HEK293 (cell line): ENCODE measurements at regions not wholly inside any gene's neighbourhood (a gene's known extent, or its start where the extent isn't known, plus 50 kb on each side); places are given as distances from the start of the nearest gene placed in this dataset.

Experiments
- CTCF ChIA-PET: fragments of 350-600 bp; formaldehyde crosslinking; extraction: SDS; loops from one replicate; lab custom pipeline; 2021; ENCODE audit warnings: antibody characterized with exemption; lab: Yijun Ruan, JAX
- POLR2A ChIA-PET: fragments of 300-600 bp; formaldehyde crosslinking; extraction: SDS; loops from one replicate; lab custom pipeline; 2020; ENCODE audit warnings: antibody characterized with exemption, inconsistent platforms; lab: Yijun Ruan, JAX
- H3K27ac ChIP-seq: fragments of 200-500 bp; sonication (Bioruptor generic); 2 replicates; pipeline ENCODE4 v1.5.1; 2014; ENCODE audit warnings: low read depth, low read length, control low read depth, inconsistent platforms; ENCODE audit errors: extremely low read depth
- H3K36me3 ChIP-seq, 2 experiments: fragments of 200-500 bp in 1 of 2; sonication (Bioruptor generic) in 1 of 2; 1 replicate in 1 of 2; 2 replicates in 1 of 2; pipeline ENCODE4 v1.5.1; 2014 to 2017; ENCODE audit warnings: inconsistent platforms in 2 of 2, low read length in 2 of 2; ENCODE audit not compliant: control insufficient read depth in 2 of 2, insufficient read depth in 1 of 2
- H3K4me1 ChIP-seq: fragments of 200-500 bp; sonication (Bioruptor generic); 2 replicates; pipeline ENCODE4 v1.5.1; 2014; ENCODE audit warnings: mild to moderate bottlenecking, low read length, inconsistent platforms; ENCODE audit not compliant: control insufficient read depth, insufficient read depth
- H3K4me3 ChIP-seq: 2 replicates; pipeline ENCODE4 v1.5.1; 2011; ENCODE audit warnings: low read depth, mild to moderate bottlenecking, control low read depth, low read length, moderate library complexity
- H3K9me3 ChIP-seq: fragments of 200-500 bp; sonication (Bioruptor generic); 2 replicates; pipeline ENCODE4 v1.5.1; 2014; ENCODE audit warnings: low read depth, low read length, inconsistent platforms; ENCODE audit not compliant: control insufficient read depth, insufficient read depth
- EGR2 ChIP-seq: fragments of 450-650 bp; formaldehyde crosslinking; IDR thresholded peaks from 2 replicates; pipeline ENCODE4 v1.5.1; 2016; ENCODE audit warnings: low read depth, missing biosample characterization, missing genetic modification characterization
- GLI2 ChIP-seq: fragments of 450-650 bp; formaldehyde crosslinking; IDR thresholded peaks from 2 replicates; pipeline ENCODE4; 2017; ENCODE audit warnings: missing biosample characterization, missing genetic modification characterization, low read depth, borderline replicate concordance
- KLF17 ChIP-seq: fragments of 450-650 bp; formaldehyde crosslinking; IDR thresholded peaks from 2 replicates; pipeline ENCODE4 v1.5.1; 2016; ENCODE audit warnings: missing biosample characterization, missing genetic modification characterization
- MZF1 ChIP-seq: fragments of 450-650 bp; formaldehyde crosslinking; IDR thresholded peaks from 2 replicates; pipeline ENCODE4 v1.5.1; 2017; ENCODE audit warnings: missing biosample characterization, missing genetic modification characterization, borderline replicate concordance
- SP7 ChIP-seq: fragments of 450-650 bp; formaldehyde crosslinking; IDR thresholded peaks from 2 replicates; pipeline ENCODE4 v1.5.1; 2016; ENCODE audit warnings: missing biosample characterization, missing genetic modification characterization
- ZFHX2 ChIP-seq: fragments of 450-650 bp; formaldehyde crosslinking; conservative IDR thresholded peaks from 2 replicates; pipeline ENCODE4 v1.5.1; 2016; ENCODE audit warnings: missing biosample characterization, missing genetic modification characterization
- ZNF133 ChIP-seq: fragments of 450-650 bp; formaldehyde crosslinking; IDR thresholded peaks from 2 replicates; pipeline ENCODE4 v1.5.1; 2016; ENCODE audit warnings: missing biosample characterization, missing genetic modification characterization
- ZNF184 ChIP-seq: fragments of 450-650 bp; IDR thresholded peaks from 2 replicates; pipeline ENCODE4 v1.5.1; 2018; ENCODE audit warnings: missing biosample characterization, mild to moderate bottlenecking, missing genetic modification characterization
- ZNF202 ChIP-seq: fragments of 450-650 bp; formaldehyde crosslinking; IDR thresholded peaks from 2 replicates; pipeline ENCODE4 v1.5.1; 2016; ENCODE audit warnings: missing biosample characterization, missing genetic modification characterization, borderline replicate concordance
- ZNF211 ChIP-seq: fragments of 450-650 bp; formaldehyde crosslinking; IDR thresholded peaks from 2 replicates; pipeline ENCODE4 v1.5.1; 2016; ENCODE audit warnings: low read depth, missing biosample characterization, missing genetic modification characterization
- ZNF223 ChIP-seq: fragments of 450-650 bp; formaldehyde crosslinking; IDR thresholded peaks from 2 replicates; pipeline ENCODE4 v1.5.1; 2016; ENCODE audit warnings: missing biosample characterization, missing genetic modification characterization
- ZNF302 ChIP-seq: fragments of 450-650 bp; formaldehyde crosslinking; IDR thresholded peaks from 2 replicates; pipeline ENCODE4 v1.5.1; 2016; ENCODE audit warnings: missing biosample characterization, missing genetic modification characterization, low read depth
- ZNF416 ChIP-seq: fragments of 450-650 bp; formaldehyde crosslinking; IDR thresholded peaks from 2 replicates; pipeline ENCODE4 v1.5.1; 2016; ENCODE audit warnings: missing biosample characterization, missing genetic modification characterization
- ZNF518A ChIP-seq: fragments of 450-650 bp; formaldehyde crosslinking; conservative IDR thresholded peaks from 2 replicates; pipeline ENCODE4 v1.5.1; 2016; ENCODE audit warnings: low read depth, missing biosample characterization, missing genetic modification characterization
- ZNF596 ChIP-seq: fragments of 450-650 bp; IDR thresholded peaks from 2 replicates; pipeline ENCODE4 v1.5.0; 2018; ENCODE audit warnings: missing biosample characterization, mild to moderate bottlenecking, missing genetic modification characterization, moderate library complexity
- ZNF600 ChIP-seq: fragments of 450-650 bp; formaldehyde crosslinking; IDR thresholded peaks from 2 replicates; pipeline ENCODE4 v1.5.1; 2016; ENCODE audit warnings: missing biosample characterization, missing genetic modification characterization
- ZNF654 ChIP-seq: fragments of 450-650 bp; formaldehyde crosslinking; IDR thresholded peaks from 2 replicates; pipeline ENCODE4 v1.5.1; 2016; ENCODE audit warnings: low read depth, missing biosample characterization, missing genetic modification characterization
- ZNF677 ChIP-seq: fragments of 450-650 bp; IDR thresholded peaks from 2 replicates; pipeline ENCODE4 v1.5.0; 2018; ENCODE audit warnings: missing biosample characterization, mild to moderate bottlenecking, missing genetic modification characterization, moderate library complexity
- ZNF701 ChIP-seq: fragments of 450-650 bp; formaldehyde crosslinking; IDR thresholded peaks from 2 replicates; pipeline ENCODE4 v1.5.1; 2016; ENCODE audit warnings: missing biosample characterization, missing genetic modification characterization
- ZNF707 ChIP-seq: fragments of 450-650 bp; formaldehyde crosslinking; IDR thresholded peaks from 2 replicates; pipeline ENCODE4 v1.5.1; 2016; ENCODE audit warnings: missing biosample characterization, missing genetic modification characterization
- ZNF747 ChIP-seq: fragments of 450-650 bp; formaldehyde crosslinking; IDR thresholded peaks from 2 replicates; pipeline ENCODE4 v1.5.1; 2016; ENCODE audit warnings: missing biosample characterization, missing genetic modification characterization
- ZNF76 ChIP-seq: fragments of 450-650 bp; formaldehyde crosslinking; IDR thresholded peaks from 2 replicates; pipeline ENCODE4; 2016; ENCODE audit warnings: low read depth, missing biosample characterization, missing genetic modification characterization, borderline replicate concordance
- ZNF777 ChIP-seq: fragments of 450-650 bp; formaldehyde crosslinking; IDR thresholded peaks from 2 replicates; pipeline ENCODE4 v1.5.1; 2017; ENCODE audit warnings: missing biosample characterization, missing genetic modification characterization, borderline replicate concordance
- ZNF785 ChIP-seq: fragments of 450-650 bp; formaldehyde crosslinking; IDR thresholded peaks from 2 replicates; pipeline ENCODE4 v1.5.1; 2016; ENCODE audit warnings: missing biosample characterization, missing genetic modification characterization
- ZNF792 ChIP-seq: fragments of 450-650 bp; formaldehyde crosslinking; IDR thresholded peaks from 2 replicates; pipeline ENCODE4 v1.5.1; 2016; ENCODE audit warnings: missing biosample characterization, missing genetic modification characterization
- ZNF830 ChIP-seq: fragments of 450-650 bp; IDR thresholded peaks from 2 replicates; pipeline ENCODE4 v1.5.0; 2018; ENCODE audit warnings: missing biosample characterization, missing genetic modification characterization, low read depth, mild to moderate bottlenecking, moderate library complexity

- no peaks in the 10 kb centered on the region for H3K4me1 ChIP-seq
- CTCF ChIA-PET: interaction anchor here (1.3 kb wide), 1 partner anchor 551 kb away, joined by 3 read pairs; no protein-coding TSS in a partner anchor
- TF ChIP-seq KLF17: no peak
- TF ChIP-seq ZNF184 (tag by site-specific recombination): no peak
- no peak for TF ChIP-seq ZNF830 (tag by site-specific recombination)
- TF ChIP-seq ZFHX2: no peak
- TF ChIP-seq EGR2 (tag by site-specific recombination): no peak
- no peak for TF ChIP-seq ZNF596 (tag by site-specific recombination)
- TF ChIP-seq ZNF518A (tag by site-specific recombination): no peak
- no peak for TF ChIP-seq MZF1 (tag by site-specific recombination)
- no peak for TF ChIP-seq ZNF707 (tag by site-specific recombination)
- TF ChIP-seq ZNF416 (tag by site-specific recombination): no peak
- TF ChIP-seq ZNF302 (tag by site-specific recombination): no peak
- TF ChIP-seq, all 188 proteins: peak for 0
- Histone ChIP-seq H3K9me3 (no peaks in the 10 kb centered on the region), H3K4me3 (no peak overlapping the region), H3K27ac (no peak overlapping the region), H3K36me3 (no peaks in the 10 kb centered on the region)
- POLR2A ChIA-PET: no interaction called here
These were observed 284.3 kb upstream of the SULF2 start for GRCh38 chr20:48069596-48069995.

GRCh38 chr20:48066851-48067250 lies 281.6 kb upstream of the SULF2 start:
- POLR2A ChIA-PET: interaction anchor here (0.6 kb wide), 1 partner anchor 202 kb away, joined by 3 read pairs; no protein-coding TSS in a partner anchor
- no peaks in the 10 kb centered on the region for H3K36me3 ChIP-seq
- H3K4me3 ChIP-seq: no peak overlapping the region
- no peaks in the 10 kb centered on the region for H3K9me3 ChIP-seq
- H3K4me1 ChIP-seq: no peaks in the 10 kb centered on the region
- TF ChIP-seq ZNF133 (tag by site-specific recombination) (no peak), ZNF600 (tag by site-specific recombination) (no peak), ZNF654 (tag by site-specific recombination) (no peak), SP7 (tag by site-specific recombination) (no peak), ZNF677 (tag by site-specific recombination) (no peak), ZNF785 (tag by site-specific recombination) (no peak)
- TF ChIP-seq, all 188 proteins: peak for 0
- CTCF ChIA-PET: interaction anchor here (1.1 kb wide), 1 partner anchor 17 kb away, joined by 4 read pairs; no protein-coding TSS in a partner anchor
- no peak overlapping the region for H3K27ac ChIP-seq

- CTCF ChIA-PET: interaction anchor here (0.6 to 1.1 kb wide), 2 partner anchors 17 to 70 kb away, joined by 3 to 4 read pairs; no protein-coding TSS in a partner anchor
- Histone ChIP-seq H3K27ac (no peak overlapping the region), H3K4me1 (no peaks in the 10 kb centered on the region), H3K36me3 (no peaks in the 10 kb centered on the region), H3K9me3 (no peaks in the 10 kb centered on the region), H3K4me3 (no peak overlapping the region)
- POLR2A ChIA-PET: no interaction called here
- TF ChIP-seq ZNF747 (tag by site-specific recombination) (no peak), KLF17 (no peak), EGR2 (tag by site-specific recombination) (no peak), ZNF76 (tag by site-specific recombination) (no peak), ZNF792 (tag by site-specific recombination) (no peak), ZNF701 (tag by site-specific recombination) (no peak), ZNF223 (tag by site-specific recombination) (no peak), ZNF202 (tag by site-specific recombination) (no peak), GLI2 (no peak), ZNF211 (tag by site-specific recombination) (no peak), ZNF777 (tag by site-specific recombination) (no peak)
These were observed 281.0 kb upstream of the SULF2 start for GRCh38 chr20:48066246-48066645.
